ENCODE measurements at regions not wholly inside any gene's neighbourhood (a gene's known extent, or its start where the extent isn't known, plus 50 kb on each side); places are given as distances from the start of the nearest gene placed in this dataset.

DNA sequence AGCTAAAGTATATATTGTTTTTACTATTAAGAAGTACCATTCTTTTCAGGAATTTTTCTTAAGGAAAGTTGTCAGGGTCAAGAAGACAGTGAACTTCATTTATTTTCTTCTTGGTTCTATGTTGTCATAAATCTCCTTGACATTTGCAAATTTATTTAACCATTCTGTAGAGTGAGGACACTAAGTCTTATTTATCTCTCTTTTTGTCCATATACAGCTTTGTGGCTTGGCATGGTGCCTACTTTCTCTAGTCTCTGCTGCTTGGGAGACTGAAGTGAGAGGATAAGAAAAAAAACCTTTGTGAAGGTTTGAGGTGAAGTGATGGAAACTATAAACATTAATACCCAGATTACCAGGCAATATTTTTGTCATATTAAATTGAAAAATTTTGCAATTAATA is 1389.4 kb downstream of the SUCLG1 start:
- no peak for TF ChIP-seq CTCF (IDR thresholded peaks at IDR 0.05)
- no peak for TF ChIP-seq POLR2A (IDR thresholded peaks at IDR 0.05)

Data from ovary (tissue), 3 donors.